DND-41 (cell line): ENCODE measurements at regions not wholly inside any gene's neighbourhood (a gene's known extent, or its start where the extent isn't known, plus 50 kb on each side); places are given as distances from the start of the nearest gene placed in this dataset.

Experiments used
- ATAC-seq: fragments of 200-7000 bp; cut with Tn5 transposase; 3 replicates; pipeline ENCODE4 v1.9.1; 2021; ENCODE audit warnings: low read depth; ENCODE audit not compliant: insufficient read depth
- DNase-seq: peaks from one replicate; pipeline ENCODE4 v3.0.0-alpha.2; 2020
- H2AFZ ChIP-seq: 2 replicates; pipeline ENCODE4 v1.6.0; 2012; ENCODE audit warnings: low read depth, low read length
- H3K27ac ChIP-seq: 2 replicates; pipeline ENCODE4 v1.5.1; 2012; ENCODE audit warnings: low read length, inconsistent platforms
- H3K27me3 ChIP-seq: fragments of 200-600 bp; sonication (generic); 2 replicates; pipeline ENCODE4 v1.6.0; 2012; ENCODE audit warnings: low read length, mild to moderate bottlenecking, inconsistent platforms; ENCODE audit not compliant: insufficient read depth, poor library complexity
- H3K36me3 ChIP-seq: 2 replicates; pipeline ENCODE4 v1.5.1; 2012; ENCODE audit warnings: low read length, inconsistent platforms; ENCODE audit not compliant: insufficient read depth
- H3K4me1 ChIP-seq: 2 replicates; pipeline ENCODE4 v1.5.1; 2012; ENCODE audit warnings: mild to moderate bottlenecking, low read length; ENCODE audit not compliant: insufficient read depth
- H3K4me2 ChIP-seq: 2 replicates; pipeline ENCODE4 v1.6.0; 2012; ENCODE audit warnings: mild to moderate bottlenecking, moderate library complexity, low read length, inconsistent platforms; ENCODE audit not compliant: insufficient read depth
- H3K4me3 ChIP-seq, 2 experiments: fragments of 200-600 bp in 1 of 2; shearing (Covaris generic) in 1 of 2; 2 replicates each; pipeline ENCODE4 v1.5.1; 2012 to 2016; ENCODE audit warnings: inconsistent platforms in 2 of 2, low read length in 2 of 2, mild to moderate bottlenecking in 2 of 2, low read depth in 1 of 2, moderate library complexity in 1 of 2
- H3K79me2 ChIP-seq: 2 replicates; pipeline ENCODE4 v1.6.0; 2012; ENCODE audit warnings: low read length, inconsistent platforms; ENCODE audit not compliant: insufficient read depth
- H3K9ac ChIP-seq: 2 replicates; pipeline ENCODE4 v1.6.0; 2012; ENCODE audit warnings: low read depth, mild to moderate bottlenecking, inconsistent platforms, low read length, moderate library complexity
- H3K9me3 ChIP-seq: 2 replicates; pipeline ENCODE4 v1.5.1; 2012; ENCODE audit warnings: low read length, moderate library complexity, mild to moderate bottlenecking, inconsistent platforms; ENCODE audit not compliant: insufficient read depth, severe bottlenecking
- H4K20me1 ChIP-seq: 2 replicates; pipeline ENCODE4 v1.6.0; 2012; ENCODE audit warnings: low read length; ENCODE audit not compliant: insufficient read depth
- CTCF ChIP-seq: IDR thresholded peaks from 2 replicates; pipeline ENCODE4 v1.5.1; 2012; ENCODE audit warnings: borderline replicate concordance, low read length, moderate library complexity, mild to moderate bottlenecking; ENCODE audit not compliant: poor library complexity, severe bottlenecking; ENCODE audit errors: extremely low read depth
- EZH2 ChIP-seq: IDR thresholded peaks from 3 replicates; pipeline ENCODE4 v1.6.1; 2012; ENCODE audit warnings: borderline replicate concordance, low read depth, mild to moderate bottlenecking, moderate library complexity, low read length, inconsistent platforms; ENCODE audit not compliant: severe bottlenecking

- Histone ChIP-seq H3K9me3 (no peaks in the 10 kb centered on the region), H4K20me1 (no peaks in the 10 kb centered on the region; the same call in 1 of the 2 replicates), H2AFZ (no peak overlapping the region), H3K4me2 (no peak overlapping the region), H3K9ac (no peak overlapping the region), H3K4me3 (no peak overlapping the region), H3K79me2 (no peaks in the 10 kb centered on the region), H3K4me1 (no peaks in the 10 kb centered on the region), H3K36me3 (no peaks in the 10 kb centered on the region), H3K27ac (no peak overlapping the region), H3K27me3 (peaks cover 43% of the 10 kb centered on the region)
- ATAC-seq (no peak), DNase-seq (no peak)
- TF ChIP-seq EZH2 (no peak), CTCF (no peak)
Observed at GRCh38 chr3:124565551-124565950, 164.7 kb upstream of the UMPS start.

GRCh38 chr3:124566701-124567100, 163.6 kb upstream of the UMPS start:
- Histone ChIP-seq H3K4me1 (no peaks in the 10 kb centered on the region), H3K4me2 (no peak overlapping the region), H3K36me3 (no peaks in the 10 kb centered on the region), H3K27me3 (peaks cover 41% of the 10 kb centered on the region), H3K4me3 (no peak overlapping the region), H3K27ac (no peak overlapping the region), H3K9ac (no peak overlapping the region), H3K79me2 (no peaks in the 10 kb centered on the region), H3K9me3 (no peaks in the 10 kb centered on the region), H2AFZ (no peak overlapping the region), H4K20me1 (no peaks in the 10 kb centered on the region; the same call in 1 of the 2 replicates)
- DNase-seq (no peak), ATAC-seq (no peak)
- TF ChIP-seq CTCF (no peak), EZH2 (no peak)

GRCh38 chr3:124567179-124567578, 163.1 kb upstream of the UMPS start:
- no peak overlapping the region for H3K4me3 ChIP-seq
- H3K27me3 ChIP-seq: peaks cover 41% of the 10 kb centered on the region
- no peak overlapping the region for H3K27ac ChIP-seq
- no peaks in the 10 kb centered on the region; the same call in 1 of the 2 replicates for H4K20me1 ChIP-seq
- no peak overlapping the region for H2AFZ ChIP-seq
- H3K4me2 ChIP-seq: no peak overlapping the region
- ATAC-seq (no peak), DNase-seq (no peak)
- no peaks in the 10 kb centered on the region for H3K79me2 ChIP-seq
- H3K9me3 ChIP-seq: no peaks in the 10 kb centered on the region
- H3K4me1 ChIP-seq: no peaks in the 10 kb centered on the region
- H3K36me3 ChIP-seq: no peaks in the 10 kb centered on the region
- TF ChIP-seq CTCF (no peak), EZH2 (no peak)
- H3K9ac ChIP-seq: no peak overlapping the region

- Histone ChIP-seq H3K4me3 (no peak overlapping the region), H2AFZ (no peak overlapping the region), H3K27ac (no peak overlapping the region), H3K9ac (no peak overlapping the region), H3K4me2 (no peak overlapping the region), H3K27me3 (peaks cover 44% of the 10 kb centered on the region), H4K20me1 (no peaks in the 10 kb centered on the region), H3K79me2 (no peaks in the 10 kb centered on the region), H3K4me1 (no peaks in the 10 kb centered on the region), H3K9me3 (no peaks in the 10 kb centered on the region), H3K36me3 (no peaks in the 10 kb centered on the region)
- DNase-seq (no peak), ATAC-seq (no peak)
- no peak for TF ChIP-seq CTCF
- no peak for TF ChIP-seq EZH2
Observed at GRCh38 chr3:124569761-124570160, 160.5 kb upstream of the UMPS start.
